ENCODE measurements at regions not wholly inside any gene's neighbourhood (a gene's known extent, or its start where the extent isn't known, plus 50 kb on each side); places are given as distances from the start of the nearest gene placed in this dataset.

GRCh38 chr11:23405350-23405937 lies 545.2 kb upstream of the CCDC179 start:
- Histone ChIP-seq H3K27ac (ENCODE audit: low read length, poor library complexity, severe bottlenecking) (no peak overlapping the region), H2BK120ac (ENCODE audit: low read depth, low read length) (no peak overlapping the region), H3K14ac (ENCODE audit: low read length in 2 of 2) (no peak overlapping the region), H3K4me1 (ENCODE audit: control insufficient read depth, insufficient read depth, low read depth, low read length) (no peaks in the 10 kb centered on the region), H3K4me3 (ENCODE audit: insufficient read depth in 1 of 2, low read depth in 1 of 2, low read length in 2 of 2) (no peak overlapping the region), H3K23ac (ENCODE audit: low read length in 2 of 2) (no peak overlapping the region), H4K8ac (ENCODE audit: low read length) (no peak overlapping the region), H3K18ac (ENCODE audit: low read depth in 1 of 2, low read length in 2 of 2) (no peak overlapping the region), H3K4me2 (ENCODE audit: low read length, poor library complexity, severe bottlenecking) (no peak overlapping the region), H3K4ac (ENCODE audit: low read depth in 1 of 2, low read length in 2 of 2) (no peak overlapping the region), H2AFZ (ENCODE audit: low read depth, low read length) (no peak overlapping the region), H3K9ac (ENCODE audit: low read length) (no peak overlapping the region), H2AK5ac (ENCODE audit: low read length, severe bottlenecking) (no peak overlapping the region), H2BK12ac (ENCODE audit: low read length in 2 of 2) (no peak overlapping the region), H2BK15ac (ENCODE audit: low read depth, poor library complexity, severe bottlenecking) (no peak overlapping the region), H4K91ac (ENCODE audit: low read length) (no peak overlapping the region), H3K9me3 (ENCODE audit: control insufficient read depth, low read length) (peaks cover 8% of the 10 kb centered on the region), H3K27me3 (ENCODE audit: control insufficient read depth in 1 of 2, insufficient read depth in 1 of 2, low read length in 2 of 2) (no peaks in the 10 kb centered on the region), H3K79me1 (replicated peaks; ENCODE audit: low read length, poor library complexity, severe bottlenecking) (no peaks in the 10 kb centered on the region), H3K36me3 (ENCODE audit: control insufficient read depth in 1 of 2, insufficient read depth in 2 of 2, low read depth in 1 of 2, low read length in 2 of 2) (no peaks in the 10 kb centered on the region), H2BK5ac (ENCODE audit: low read depth, low read length, poor library complexity, severe bottlenecking) (no peak overlapping the region)
- 97% methylated on average over 32 of the region's 33 CpGs for WGBS
- no peak for DNase-seq

- Histone ChIP-seq H3K27me3 (ENCODE audit: control insufficient read depth in 1 of 2, insufficient read depth in 1 of 2, low read length in 2 of 2) (no peaks in the 10 kb centered on the region), H3K14ac (ENCODE audit: low read length in 2 of 2) (no peak overlapping the region), H2BK120ac (ENCODE audit: low read depth, low read length) (no peak overlapping the region), H3K4ac (ENCODE audit: low read depth in 1 of 2, low read length in 2 of 2) (no peak overlapping the region), H4K91ac (ENCODE audit: low read length) (no peak overlapping the region), H3K4me3 (ENCODE audit: insufficient read depth in 1 of 2, low read depth in 1 of 2, low read length in 2 of 2) (no peak overlapping the region), H3K79me1 (replicated peaks; ENCODE audit: low read length, poor library complexity, severe bottlenecking) (no peaks in the 10 kb centered on the region), H3K4me1 (ENCODE audit: control insufficient read depth, insufficient read depth, low read depth, low read length) (no peaks in the 10 kb centered on the region), H3K9ac (ENCODE audit: low read length) (no peak overlapping the region), H3K23ac (ENCODE audit: low read length in 2 of 2) (no peak overlapping the region), H2BK12ac (ENCODE audit: low read length in 2 of 2) (no peak overlapping the region), H3K36me3 (ENCODE audit: control insufficient read depth in 1 of 2, insufficient read depth in 2 of 2, low read depth in 1 of 2, low read length in 2 of 2) (no peaks in the 10 kb centered on the region), H3K4me2 (ENCODE audit: low read length, poor library complexity, severe bottlenecking) (no peak overlapping the region), H3K18ac (ENCODE audit: low read depth in 1 of 2, low read length in 2 of 2) (no peak overlapping the region), H2AFZ (ENCODE audit: low read depth, low read length) (no peak overlapping the region), H4K8ac (ENCODE audit: low read length) (no peak overlapping the region), H3K9me3 (ENCODE audit: control insufficient read depth, low read length) (peaks cover 8% of the 10 kb centered on the region), H2BK5ac (ENCODE audit: low read depth, low read length, poor library complexity, severe bottlenecking) (no peak overlapping the region), H2BK15ac (ENCODE audit: low read depth, poor library complexity, severe bottlenecking) (peak overlapping the region; percentile 52), H2AK5ac (ENCODE audit: low read length, severe bottlenecking) (no peak overlapping the region), H3K27ac (ENCODE audit: low read length, poor library complexity, severe bottlenecking) (no peak overlapping the region)
- WGBS, result 93% methylated on average over 23 of the region's 23 CpGs
- no peak for DNase-seq
Measured at GRCh38 chr11:23406131-23406819, 546.0 kb upstream of the CCDC179 start.

- H3K79me1 ChIP-seq (replicated peaks; ENCODE audit: low read length, poor library complexity, severe bottlenecking), result no peaks in the 10 kb centered on the region
- no peak overlapping the region for H3K27ac ChIP-seq (ENCODE audit: low read length, poor library complexity, severe bottlenecking)
- H3K4me1 ChIP-seq (ENCODE audit: control insufficient read depth, insufficient read depth, low read depth, low read length), result no peaks in the 10 kb centered on the region
- H3K27me3 ChIP-seq (ENCODE audit: control insufficient read depth in 1 of 2, insufficient read depth in 1 of 2, low read length in 2 of 2), result no peaks in the 10 kb centered on the region
- H2AK5ac ChIP-seq (ENCODE audit: low read length, severe bottlenecking), result no peak overlapping the region
- H2BK12ac ChIP-seq (ENCODE audit: low read length in 2 of 2), result no peak overlapping the region
- no peak overlapping the region for H3K4ac ChIP-seq (ENCODE audit: low read depth in 1 of 2, low read length in 2 of 2)
- H3K18ac ChIP-seq (ENCODE audit: low read depth in 1 of 2, low read length in 2 of 2), result no peak overlapping the region
- H3K4me2 ChIP-seq (ENCODE audit: low read length, poor library complexity, severe bottlenecking), result no peak overlapping the region
- no peak overlapping the region for H3K9ac ChIP-seq (ENCODE audit: low read length)
- no peak overlapping the region for H3K14ac ChIP-seq (ENCODE audit: low read length in 2 of 2)
- peaks cover 8% of the 10 kb centered on the region for H3K9me3 ChIP-seq (ENCODE audit: control insufficient read depth, low read length)
- no peak overlapping the region for H2BK5ac ChIP-seq (ENCODE audit: low read depth, low read length, poor library complexity, severe bottlenecking)
- H3K36me3 ChIP-seq (ENCODE audit: control insufficient read depth in 1 of 2, insufficient read depth in 2 of 2, low read depth in 1 of 2, low read length in 2 of 2), result no peaks in the 10 kb centered on the region
- no peak overlapping the region for H3K4me3 ChIP-seq (ENCODE audit: insufficient read depth in 1 of 2, low read depth in 1 of 2, low read length in 2 of 2)
- DNase-seq, result peak; percentile 7
- H2BK120ac ChIP-seq (ENCODE audit: low read depth, low read length), result no peak overlapping the region
- H3K23ac ChIP-seq (ENCODE audit: low read length in 2 of 2), result no peak overlapping the region
- no peak overlapping the region for H4K91ac ChIP-seq (ENCODE audit: low read length)
- no peak overlapping the region for H2BK15ac ChIP-seq (ENCODE audit: low read depth, poor library complexity, severe bottlenecking)
- H4K8ac ChIP-seq (ENCODE audit: low read length), result no peak overlapping the region
- H2AFZ ChIP-seq (ENCODE audit: low read depth, low read length), result no peak overlapping the region
- no CpG with 5 or more reads among the region's 1 CpG for WGBS
Measured at GRCh38 chr11:23413057-23413456, 552.8 kb upstream of the CCDC179 start.

- Histone ChIP-seq H3K4ac (ENCODE audit: low read depth in 1 of 2, low read length in 2 of 2) (no peak overlapping the region), H3K14ac (ENCODE audit: low read length in 2 of 2) (no peak overlapping the region), H4K91ac (ENCODE audit: low read length) (no peak overlapping the region), H3K9ac (ENCODE audit: low read length) (no peak overlapping the region), H2BK12ac (ENCODE audit: low read length in 2 of 2) (no peak overlapping the region), H3K4me1 (ENCODE audit: control insufficient read depth, insufficient read depth, low read depth, low read length) (no peaks in the 10 kb centered on the region), H2AK5ac (ENCODE audit: low read length, severe bottlenecking) (no peak overlapping the region), H2BK5ac (ENCODE audit: low read depth, low read length, poor library complexity, severe bottlenecking) (no peak overlapping the region), H3K79me1 (replicated peaks; ENCODE audit: low read length, poor library complexity, severe bottlenecking) (no peaks in the 10 kb centered on the region), H3K27ac (ENCODE audit: low read length, poor library complexity, severe bottlenecking) (no peak overlapping the region), H3K4me2 (ENCODE audit: low read length, poor library complexity, severe bottlenecking) (no peak overlapping the region), H3K36me3 (ENCODE audit: control insufficient read depth in 1 of 2, insufficient read depth in 2 of 2, low read depth in 1 of 2, low read length in 2 of 2) (no peaks in the 10 kb centered on the region), H4K8ac (ENCODE audit: low read length) (no peak overlapping the region), H2BK120ac (ENCODE audit: low read depth, low read length) (no peak overlapping the region), H3K9me3 (ENCODE audit: control insufficient read depth, low read length) (no peaks in the 10 kb centered on the region), H2AFZ (ENCODE audit: low read depth, low read length) (no peak overlapping the region), H3K18ac (ENCODE audit: low read depth in 1 of 2, low read length in 2 of 2) (no peak overlapping the region), H3K27me3 (ENCODE audit: control insufficient read depth in 1 of 2, insufficient read depth in 1 of 2, low read length in 2 of 2) (no peaks in the 10 kb centered on the region), H3K23ac (ENCODE audit: low read length in 2 of 2) (no peak overlapping the region), H2BK15ac (ENCODE audit: low read depth, poor library complexity, severe bottlenecking) (no peak overlapping the region), H3K4me3 (ENCODE audit: insufficient read depth in 1 of 2, low read depth in 1 of 2, low read length in 2 of 2) (no peak overlapping the region)
- 96% methylated on average over 2 of the region's 4 CpGs for WGBS
- DNase-seq, result no peak
Measured at GRCh38 chr11:23423104-23423503, 562.8 kb upstream of the CCDC179 start.
